Neural cell (in vitro differentiated cells): ENCODE measurements at regions not wholly inside any gene's neighbourhood (a gene's known extent, or its start where the extent isn't known, plus 50 kb on each side); places are given as distances from the start of the nearest gene placed in this dataset.

ENCODE experiments used
- H2AFZ ChIP-seq: fragments of 200-600, 300-800 bp; sonication (generic), shearing (Covaris generic); 2 replicates; pipeline ENCODE4 v1.6.0; 2014; ENCODE audit warnings: low read depth, mild to moderate bottlenecking, antibody characterized with exemption, low read length, moderate library complexity
- H3F3A ChIP-seq: fragments of 200-600 bp; shearing (Covaris generic); 2 replicates; pipeline ENCODE4 v1.6.1; 2016; ENCODE audit warnings: mild to moderate bottlenecking, moderate library complexity, mixed read lengths, antibody characterized with exemption, low read length; ENCODE audit not compliant: insufficient read depth, poor library complexity, severe bottlenecking
- H3K27ac ChIP-seq: fragments of 200-600, 300-800 bp; sonication (generic), shearing (Covaris generic); 2 replicates; pipeline ENCODE4 v1.5.1; 2014; ENCODE audit warnings: mild to moderate bottlenecking, low read length, moderate library complexity
- H3K27me3 ChIP-seq: fragments of 300-800, 200-600 bp; sonication (generic), shearing (Covaris generic); 2 replicates; pipeline ENCODE4 v1.6.0; 2014; ENCODE audit warnings: mild to moderate bottlenecking, low read depth, low read length, moderate library complexity; ENCODE audit not compliant: insufficient read depth
- H3K36me3 ChIP-seq: fragments of 300-800, 200-600 bp; sonication (generic), shearing (Covaris generic); 2 replicates; pipeline ENCODE4 v1.5.1; 2014; ENCODE audit warnings: mild to moderate bottlenecking, antibody characterized with exemption, low read length, moderate library complexity; ENCODE audit not compliant: insufficient read depth
- H3K4me2 ChIP-seq: fragments of 300-800, 200-600 bp; sonication (generic), shearing (Covaris generic); 2 replicates; pipeline ENCODE4 v1.6.0; 2014; ENCODE audit warnings: mild to moderate bottlenecking, low read length
- H3K4me3 ChIP-seq: fragments of 300-800, 200-600 bp; sonication (generic), shearing (Covaris generic); 2 replicates; pipeline ENCODE4 v1.5.1; 2014; ENCODE audit warnings: mild to moderate bottlenecking, low read length, moderate library complexity
- H3K79me2 ChIP-seq: fragments of 200-600 bp; shearing (Covaris generic); replicated peaks from 2 replicates; pipeline ENCODE4 v1.6.0; 2014; ENCODE audit warnings: mild to moderate bottlenecking, low read length, moderate library complexity; ENCODE audit not compliant: insufficient read depth
- H3K9ac ChIP-seq: fragments of 300-800, 200-600 bp; sonication (generic), shearing (Covaris generic); 2 replicates; pipeline ENCODE4 v1.6.1; 2016; ENCODE audit warnings: mild to moderate bottlenecking, low read length, mixed read lengths
- H3K9me2 ChIP-seq: fragments of 200-600 bp; shearing (Covaris generic); 2 replicates; pipeline ENCODE4 v1.6.1; 2016; ENCODE audit warnings: mild to moderate bottlenecking, low read length, mixed read lengths; ENCODE audit not compliant: insufficient read depth
- H3K9me3 ChIP-seq: fragments of 200-600, 300-800 bp; sonication (generic), shearing (Covaris generic); 2 replicates; pipeline ENCODE4 v1.6.1; 2016; ENCODE audit warnings: mild to moderate bottlenecking, mixed run types, low read length, moderate library complexity, mixed read lengths
- H4K20me1 ChIP-seq: fragments of 200-600 bp; shearing (Covaris generic); 2 replicates; pipeline ENCODE4 v1.6.1; 2016; ENCODE audit warnings: mild to moderate bottlenecking, mixed run types; ENCODE audit not compliant: insufficient read depth
- CTCF ChIP-seq: fragments of 450-650 bp; IDR thresholded peaks from 2 replicates; pipeline ENCODE4 v1.5.1; 2014; ENCODE audit warnings: antibody characterized with exemption, mild to moderate bottlenecking, moderate library complexity; ENCODE audit not compliant: poor library complexity, severe bottlenecking
- EP300 ChIP-seq: fragments of 450-650 bp; conservative IDR thresholded peaks from 2 replicates; pipeline ENCODE4 v1.6.1; 2014; ENCODE audit warnings: antibody characterized with exemption, mild to moderate bottlenecking, moderate library complexity; ENCODE audit not compliant: poor library complexity, severe bottlenecking
- EZH2 ChIP-seq: fragments of 200-600, 300-800 bp; shearing (Covaris generic), sonication (generic); IDR thresholded peaks from 2 replicates; pipeline ENCODE4 v1.6.1; 2014; ENCODE audit warnings: antibody characterized with exemption, low read length, borderline replicate concordance, mild to moderate bottlenecking; ENCODE audit not compliant: insufficient read depth, poor library complexity, severe bottlenecking
- POLR2AphosphoS5 ChIP-seq: IDR thresholded peaks from 2 replicates; pipeline ENCODE4 v1.6.1; 2012
- RAD21 ChIP-seq: fragments of 450-650 bp; conservative IDR thresholded peaks from 2 replicates; pipeline ENCODE4 v1.6.1; 2014; ENCODE audit warnings: antibody characterized with exemption, mild to moderate bottlenecking, moderate library complexity
- REST ChIP-seq: IDR thresholded peaks from 2 replicates; pipeline ENCODE4 v1.6.1; 2012; ENCODE audit warnings: borderline replicate concordance
- SMC3 ChIP-seq: fragments of 450-650 bp; conservative IDR thresholded peaks from 2 replicates; pipeline ENCODE4 v1.6.1; 2014; ENCODE audit warnings: antibody characterized with exemption, mild to moderate bottlenecking, moderate library complexity; ENCODE audit not compliant: poor library complexity
- TAF1 ChIP-seq: IDR thresholded peaks from 2 replicates; pipeline ENCODE4 v1.6.1; 2012; ENCODE audit warnings: low read depth

GRCh38 chr12:124700810-124701592, 133.6 kb upstream of the NCOR2 start:
- Histone ChIP-seq H2AFZ (no peak overlapping the region), H3F3A (no peaks in the 10 kb centered on the region), H4K20me1 (no peaks in the 10 kb centered on the region), H3K9ac (no peak overlapping the region), H3K9me2 (no peaks in the 10 kb centered on the region), H3K9me3 (no peaks in the 10 kb centered on the region), H3K27me3 (no peaks in the 10 kb centered on the region), H3K79me2 (no peaks in the 10 kb centered on the region), H3K4me2 (no peak overlapping the region), H3K27ac (no peak overlapping the region), H3K4me3 (no peak overlapping the region), H3K36me3 (no peaks in the 10 kb centered on the region)
- no peak for TF ChIP-seq CTCF
- TF ChIP-seq POLR2AphosphoS5 = no peak
- TF ChIP-seq EZH2 = no peak
- no peak for TF ChIP-seq EP300
- no peak for TF ChIP-seq REST
- TF ChIP-seq SMC3 = no peak
- no peak for TF ChIP-seq TAF1
- no peak for TF ChIP-seq RAD21

GRCh38 chr12:124699909-124700308, 132.5 kb upstream of the NCOR2 start:
- Histone ChIP-seq H3K9me3 (no peaks in the 10 kb centered on the region), H3K4me3 (no peak overlapping the region), H4K20me1 (no peaks in the 10 kb centered on the region), H3K9me2 (no peaks in the 10 kb centered on the region), H3F3A (no peaks in the 10 kb centered on the region), H3K27me3 (no peaks in the 10 kb centered on the region), H3K4me2 (no peak overlapping the region), H3K79me2 (no peaks in the 10 kb centered on the region), H3K36me3 (no peaks in the 10 kb centered on the region), H2AFZ (no peak overlapping the region), H3K9ac (no peak overlapping the region), H3K27ac (no peak overlapping the region)
- no peak for TF ChIP-seq CTCF
- no peak for TF ChIP-seq POLR2AphosphoS5
- no peak for TF ChIP-seq EZH2
